Hematopoietic multipotent progenitor cell (in vitro differentiated cells): ENCODE measurements at regions not wholly inside any gene's neighbourhood (a gene's known extent, or its start where the extent isn't known, plus 50 kb on each side); places are given as distances from the start of the nearest gene placed in this dataset. TPM values are rescaled to one million over a fixed set of nuclear protein-coding genes. Genes with fewer than 3 reads are reported as not detected.

Experiments
- DNase-seq, 3 donors: peaks; one replicate each; pipeline ENCODE4 v3.0.0-alpha.2; 2011 to 2015; ENCODE audit warnings: low read depth in 2 of 3, low spot score in 2 of 3
- small RNA-seq: library from RNA; depleted of rRNA; stranded (forward); fragments of <200 nt; gene quantifications from one replicate; pipeline ENCODE3, GENCODE V24; 2012

- DNase-seq = no peak
Observed at GRCh38 chr17:77908501-77908900, 50.0 kb upstream of the TNRC6C start.

Small RNA genes in the stretch of these regions (small RNA-seq; reads per million reads assigned to genes)
- gene MIR4316 (not detected), gene RF00019 (not detected)
